GF-D8 (cell line): ENCODE measurements at regions not wholly inside any gene's neighbourhood (a gene's known extent, or its start where the extent isn't known, plus 50 kb on each side); places are given as distances from the start of the nearest gene placed in this dataset.

Source experiments
- DNase-seq: peaks from one replicate; lab custom pipeline; 2025; lab: John Stamatoyannopoulos, UW

DNA sequence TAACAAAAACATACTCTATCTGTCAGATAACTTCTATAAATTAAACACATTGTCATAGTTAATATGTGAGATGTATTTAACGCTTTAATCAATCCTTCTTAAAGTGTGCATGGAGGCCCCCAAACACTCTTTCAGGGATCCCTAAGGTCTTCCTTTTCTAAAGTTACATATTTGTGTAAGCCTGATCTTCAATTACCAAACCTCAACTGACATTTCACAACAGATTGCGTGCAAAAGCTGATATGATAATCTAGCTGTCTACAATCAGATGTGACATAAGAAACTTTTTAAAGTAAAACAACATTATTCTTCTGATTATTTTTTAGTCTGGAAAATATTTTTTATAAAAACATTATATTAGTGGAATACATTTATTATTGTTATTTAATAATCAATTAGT lies 1850.4 kb downstream of the OLFM4 start:
- DNase-seq = peak; percentile 36

DNA sequence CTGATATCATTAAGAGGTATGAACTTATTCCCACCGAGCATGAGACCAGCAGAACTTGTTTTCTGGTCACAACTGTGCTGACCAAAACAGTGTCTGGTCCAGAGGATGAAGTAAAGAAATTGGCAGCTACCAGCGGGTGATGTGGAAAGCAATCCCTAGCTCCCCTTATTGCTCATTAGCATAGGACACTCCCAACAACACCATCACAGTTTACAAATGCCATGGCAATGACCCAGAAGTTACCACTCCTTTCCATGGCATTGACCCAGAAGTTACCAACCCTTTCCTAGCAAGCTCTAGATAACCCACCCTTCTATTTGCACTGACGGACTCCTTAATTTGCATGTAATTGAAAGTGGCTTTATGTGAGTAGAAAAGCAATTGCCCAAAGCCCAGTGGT lies 1856.1 kb downstream of the OLFM4 start:
- no peak for DNase-seq

DNA sequence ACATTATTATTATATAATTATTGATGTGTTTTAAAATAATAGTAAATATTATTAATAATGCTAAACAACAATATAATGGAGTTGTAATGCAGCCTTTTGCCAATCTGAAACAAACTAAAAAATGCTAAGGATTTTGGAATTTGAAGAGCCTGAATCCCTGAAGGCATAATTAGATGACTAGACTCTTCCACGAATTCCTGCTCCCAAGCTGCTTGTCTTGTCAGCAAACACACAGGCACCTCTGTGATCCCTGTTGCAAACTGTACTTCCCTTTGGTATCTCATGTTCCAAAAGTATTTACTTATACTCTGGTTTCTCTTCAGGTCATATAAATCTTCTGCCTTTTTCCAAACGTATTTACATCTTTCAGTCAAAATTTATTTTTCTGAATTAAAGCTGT lies 1862.4 kb downstream of the OLFM4 start:
- DNase-seq = no peak

DNA sequence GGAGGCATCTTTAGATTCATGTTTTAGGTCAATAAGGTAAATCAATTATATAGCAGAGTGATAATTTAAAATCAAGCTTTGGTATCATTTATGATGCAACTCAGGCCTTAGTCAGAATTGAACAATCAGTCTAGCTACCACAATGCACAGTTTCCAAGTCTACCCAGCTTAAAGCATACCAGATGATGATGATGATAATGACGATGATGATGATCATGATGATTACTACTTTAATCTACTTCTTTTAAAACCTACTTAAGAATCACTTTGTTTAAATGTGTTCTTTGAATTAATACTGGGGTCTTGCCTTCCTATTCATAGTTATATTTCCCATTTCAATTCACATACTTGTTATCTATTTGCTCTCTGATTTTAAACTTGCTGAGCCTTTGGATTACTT lies 1872.7 kb downstream of the OLFM4 start:
- DNase-seq = no peak

DNA sequence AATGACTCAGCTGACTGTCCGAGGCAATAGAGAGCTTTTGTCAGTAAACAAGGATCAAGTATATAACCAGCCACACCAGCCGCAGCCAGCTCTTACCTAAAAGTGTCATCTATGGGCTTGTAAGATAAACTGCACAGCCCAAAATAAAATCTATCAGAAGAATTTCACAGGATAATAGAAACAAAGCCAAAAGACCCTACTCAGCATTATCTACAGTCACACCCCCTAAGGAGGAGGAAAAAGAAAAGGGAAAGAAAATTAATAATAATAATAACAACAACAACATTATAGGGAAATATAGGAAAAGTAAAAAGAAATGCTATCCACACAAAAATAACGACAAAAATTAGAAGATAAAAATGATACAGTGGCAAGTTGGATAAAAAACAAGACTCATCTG lies 1883.8 kb downstream of the OLFM4 start:
- no peak for DNase-seq

DNA sequence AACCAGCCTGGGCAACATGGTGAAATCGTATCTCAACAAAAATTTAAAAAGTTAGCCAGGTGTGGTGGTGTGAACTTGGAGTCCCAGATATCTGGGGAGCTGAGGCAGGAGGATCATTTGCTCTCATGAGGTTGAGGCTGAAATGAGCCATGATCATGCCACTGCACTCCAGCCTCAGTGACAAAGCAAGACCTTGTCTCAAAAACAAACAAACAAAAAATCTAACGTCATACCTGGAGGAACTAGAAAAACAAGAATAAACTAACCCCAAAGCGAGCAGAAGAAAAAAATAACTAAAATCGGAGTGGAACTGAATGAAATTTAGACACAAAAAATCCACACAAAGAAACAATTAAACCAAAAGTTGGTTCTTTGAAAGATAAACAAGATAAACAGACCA lies 1885.1 kb downstream of the OLFM4 start:
- no peak for DNase-seq

DNA sequence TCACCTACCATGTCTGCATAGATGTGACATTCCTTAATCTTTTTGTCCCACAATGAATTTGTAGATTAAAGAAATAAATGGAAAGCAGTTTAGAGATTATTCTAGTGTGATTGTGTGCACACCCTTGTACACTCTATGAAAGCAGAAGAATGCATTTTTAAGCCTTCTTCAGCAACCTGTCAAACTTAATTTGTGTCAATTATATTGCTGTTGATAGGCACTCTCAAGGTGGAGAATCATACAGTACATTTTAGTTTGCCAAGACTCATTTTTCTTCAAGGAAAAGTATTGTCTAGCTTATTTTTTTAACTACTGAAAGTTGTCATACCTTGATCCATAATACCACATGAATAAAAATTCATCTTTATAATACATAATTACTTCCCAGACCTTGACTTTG lies 1898.9 kb downstream of the OLFM4 start:
- DNase-seq = no peak

DNA sequence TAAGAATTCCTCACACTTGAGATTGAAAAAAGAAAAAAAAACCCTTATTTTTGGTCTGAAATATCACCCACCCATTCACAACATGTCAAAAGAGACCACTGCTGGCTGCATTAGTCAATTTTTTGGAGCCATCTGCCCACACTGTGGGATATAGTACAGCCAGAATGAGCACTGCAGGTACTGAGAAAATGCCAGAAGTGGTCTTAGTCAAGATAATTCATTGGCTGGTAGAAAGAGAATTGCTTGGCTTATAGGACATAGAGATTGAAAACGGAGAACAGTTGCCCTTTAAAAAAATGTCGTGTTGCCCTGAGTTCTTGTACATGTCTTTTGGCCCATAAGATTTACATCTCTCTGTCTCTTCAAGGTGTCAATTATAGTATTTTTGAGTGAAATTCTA lies 1899.5 kb downstream of the OLFM4 start:
- no peak for DNase-seq

DNA sequence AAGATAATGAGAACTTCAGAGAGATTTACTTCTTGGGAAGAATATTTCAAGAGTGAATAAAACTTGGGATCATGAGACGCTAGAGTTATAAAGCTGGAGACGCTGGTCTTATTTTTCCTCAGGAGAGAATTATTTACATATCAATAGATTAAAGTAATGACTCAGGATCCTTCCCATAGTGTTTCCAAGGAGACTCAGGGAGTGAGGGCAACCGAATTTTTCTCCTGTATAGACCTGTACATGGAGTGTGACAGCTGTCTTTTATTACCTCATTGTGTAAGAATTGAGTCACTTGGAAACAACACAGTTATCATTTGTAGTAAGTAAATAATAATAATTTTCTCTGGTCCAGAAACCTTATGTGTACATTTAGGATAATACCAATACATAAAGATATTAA lies 1905.5 kb downstream of the OLFM4 start:
- DNase-seq = no peak

DNA sequence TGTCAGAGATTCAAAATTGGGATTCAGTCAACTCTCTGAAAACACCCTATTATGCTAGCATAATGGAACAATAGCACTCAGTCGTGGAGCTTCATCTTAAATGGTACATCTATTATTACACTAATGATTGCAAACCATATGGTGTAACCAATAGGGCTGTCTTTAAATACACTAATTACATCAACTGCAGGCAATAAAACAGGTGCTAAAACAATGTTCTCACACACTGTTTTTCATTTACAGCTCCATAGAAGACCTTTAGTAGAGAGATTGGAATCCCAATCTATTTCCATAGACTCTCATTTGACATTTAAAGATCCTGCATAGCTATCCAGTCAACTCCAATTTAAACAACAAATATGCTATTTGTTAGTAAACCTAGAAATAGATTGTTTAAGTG lies 1917.4 kb downstream of the OLFM4 start:
- DNase-seq = no peak

DNA sequence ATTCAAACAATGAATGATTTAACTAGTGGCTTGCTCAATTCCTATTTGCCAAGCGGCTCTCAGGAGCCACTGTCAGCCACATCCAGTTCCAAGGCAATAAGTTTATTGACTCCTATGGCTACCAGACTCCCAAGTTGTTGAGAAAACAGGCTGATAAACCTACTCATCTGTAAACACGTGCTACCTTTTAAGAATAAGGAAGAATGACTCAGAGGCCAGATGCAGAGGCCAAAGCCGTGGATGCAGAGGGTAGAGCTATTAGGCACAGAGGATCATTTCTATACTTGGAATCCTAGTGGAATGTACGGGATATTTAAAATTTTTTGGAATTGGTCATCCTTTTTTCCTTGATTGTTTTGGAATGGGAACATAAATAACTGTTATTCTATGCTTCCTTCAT lies 1921.1 kb downstream of the OLFM4 start:
- no peak for DNase-seq

DNA sequence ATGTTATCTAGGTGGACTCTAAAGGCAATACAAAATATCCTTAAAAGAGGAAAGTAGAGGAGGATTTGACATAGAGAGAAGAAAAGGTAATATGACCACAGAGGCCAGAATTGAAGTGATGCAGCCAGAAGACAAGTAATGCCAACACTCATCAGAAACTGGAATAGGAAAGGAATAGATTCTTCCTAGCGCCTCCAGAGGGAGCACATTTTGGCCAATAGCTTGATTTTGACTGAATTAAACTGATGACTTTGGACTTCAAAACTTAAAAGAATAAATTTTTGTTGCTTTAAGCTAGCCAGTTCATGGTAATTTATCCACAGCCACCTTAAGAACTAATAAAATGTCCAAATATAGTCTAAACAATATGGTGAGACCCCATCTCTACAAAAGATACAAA lies 1921.9 kb downstream of the OLFM4 start:
- DNase-seq = no peak

DNA sequence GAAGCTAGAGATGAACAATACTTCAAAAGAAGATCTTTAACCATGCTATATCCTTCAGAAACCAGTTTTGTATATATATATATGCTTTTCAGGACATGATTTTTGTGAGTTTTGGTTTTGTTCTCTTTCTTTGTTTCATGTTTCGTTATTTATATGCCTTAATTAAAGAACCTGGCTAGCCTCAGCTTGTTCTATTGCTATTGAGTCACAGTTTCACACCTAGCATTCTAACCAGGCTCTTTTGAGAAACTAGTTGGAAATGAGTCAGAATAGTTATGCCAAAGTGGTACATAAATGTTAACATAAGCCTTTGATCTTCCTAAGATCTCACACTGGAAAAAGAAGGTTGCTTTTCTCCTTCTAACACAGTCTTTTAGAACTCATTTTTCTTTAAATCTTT lies 1925.2 kb downstream of the OLFM4 start:
- no peak for DNase-seq

DNA sequence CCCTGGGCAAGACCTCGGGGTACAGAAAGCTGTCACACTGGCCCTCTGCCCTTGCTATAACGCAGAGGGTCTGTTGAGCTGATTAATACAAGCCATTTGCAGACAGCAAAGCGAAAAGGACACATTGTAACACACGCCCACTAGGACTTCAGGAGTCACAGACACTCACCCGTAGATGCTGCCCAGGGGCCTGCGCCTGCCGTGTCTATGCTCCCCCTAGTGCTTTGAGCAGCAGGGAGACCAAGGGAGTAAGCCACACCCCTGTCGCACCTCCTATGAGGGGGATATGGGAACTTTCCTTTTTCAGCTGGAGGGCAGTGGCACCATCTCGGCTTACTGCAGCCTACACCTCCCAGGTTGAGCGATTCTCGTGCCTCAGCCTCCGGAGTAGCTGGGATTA lies 1930.2 kb downstream of the OLFM4 start:
- no peak for DNase-seq

DNA sequence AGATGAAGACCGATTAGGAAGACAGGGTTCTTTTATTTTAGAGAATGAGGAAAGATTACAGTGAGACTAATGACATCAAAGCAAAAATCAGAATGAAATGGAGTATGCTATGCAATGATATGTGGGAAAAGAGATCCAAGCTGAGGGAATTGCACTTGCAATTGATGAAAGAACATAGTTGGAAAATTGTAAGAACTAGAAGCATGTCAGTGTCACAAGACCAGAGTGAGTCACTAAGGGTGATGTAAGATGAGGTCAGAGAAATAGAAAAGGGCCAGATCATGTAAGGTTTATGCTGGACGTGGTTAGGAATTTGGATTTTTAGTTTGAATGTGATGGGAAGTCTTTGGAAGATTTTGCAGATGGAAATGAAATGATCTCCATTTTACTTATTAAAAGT lies 1937.3 kb downstream of the OLFM4 start:
- DNase-seq = no peak

DNA sequence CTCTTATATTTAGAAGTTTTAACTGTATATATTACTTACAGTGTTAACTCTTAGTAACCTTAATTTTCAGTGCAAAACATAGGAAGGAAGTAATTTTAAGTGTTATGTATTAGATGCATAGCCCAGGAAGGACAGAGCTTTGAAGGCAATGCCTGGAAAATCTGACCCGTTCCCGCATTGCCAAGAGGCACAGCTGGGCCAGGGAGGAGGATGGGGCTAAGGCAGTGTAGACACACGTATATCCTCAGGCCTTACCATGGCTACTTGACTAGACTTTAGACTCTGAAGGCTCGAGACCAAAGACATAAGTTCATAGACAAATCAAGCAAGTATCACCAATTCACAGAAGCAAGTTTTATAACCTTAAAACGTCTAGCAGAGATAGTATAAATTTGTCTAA lies 1944.2 kb downstream of the OLFM4 start:
- no peak for DNase-seq

DNA sequence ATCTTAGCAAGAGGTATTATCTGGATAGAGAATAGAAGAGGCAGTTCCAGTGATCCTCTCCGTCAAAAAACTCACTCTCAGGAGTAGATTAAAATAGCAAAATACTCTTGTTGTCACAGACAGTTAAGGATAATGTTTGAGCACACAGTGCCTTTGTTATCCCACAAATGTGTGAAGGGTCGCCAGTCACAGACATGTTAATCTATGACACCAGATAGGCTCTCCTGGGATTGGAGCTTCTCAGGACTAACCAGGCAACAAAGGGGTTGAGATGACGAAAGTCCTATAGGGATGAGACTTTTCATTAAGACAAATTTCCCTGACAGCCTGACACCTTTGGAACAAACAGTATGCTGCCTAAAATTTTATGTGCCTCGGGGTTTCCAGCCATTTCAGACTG lies 1947.1 kb downstream of the OLFM4 start:
- DNase-seq = no peak

DNA sequence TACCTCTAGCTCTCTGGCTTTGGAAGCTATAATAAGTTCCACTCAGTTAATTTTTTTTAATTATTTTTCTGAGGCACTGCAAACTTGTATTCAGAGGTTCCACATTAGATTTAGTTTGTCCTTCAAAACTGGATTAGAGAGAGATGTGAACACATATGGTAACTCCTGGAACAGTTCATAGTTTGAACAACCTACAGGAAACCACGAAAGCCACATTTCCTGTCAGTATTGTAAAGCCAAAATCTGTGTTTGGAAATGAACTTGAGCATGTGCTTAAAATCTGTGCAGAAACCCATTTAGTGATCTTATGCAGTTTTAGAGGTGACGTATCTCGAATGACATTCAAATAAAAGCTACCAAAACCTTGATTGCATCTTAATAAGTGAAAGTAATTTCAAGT lies 1952.0 kb downstream of the OLFM4 start:
- peak; percentile 30 for DNase-seq

DNA sequence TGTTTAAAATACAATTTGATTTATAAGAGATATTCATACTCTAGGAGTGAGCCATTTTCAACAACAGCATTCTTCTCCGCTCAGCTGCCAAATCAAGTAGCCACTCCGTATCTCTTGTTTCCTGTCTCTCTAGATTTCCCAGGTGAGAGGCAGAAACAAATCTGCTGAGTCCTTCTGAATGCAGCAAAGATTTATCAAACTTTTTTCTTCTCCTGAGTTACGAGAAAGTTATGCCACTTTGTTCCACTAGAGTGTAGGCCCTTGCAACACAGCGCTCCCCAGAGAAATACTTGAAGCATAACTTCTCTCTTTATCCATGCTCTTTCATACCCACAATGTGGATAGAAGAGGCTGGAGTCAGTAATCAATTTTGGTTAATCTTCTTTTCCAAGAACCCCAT lies 1960.8 kb downstream of the OLFM4 start:
- DNase-seq = no peak

DNA sequence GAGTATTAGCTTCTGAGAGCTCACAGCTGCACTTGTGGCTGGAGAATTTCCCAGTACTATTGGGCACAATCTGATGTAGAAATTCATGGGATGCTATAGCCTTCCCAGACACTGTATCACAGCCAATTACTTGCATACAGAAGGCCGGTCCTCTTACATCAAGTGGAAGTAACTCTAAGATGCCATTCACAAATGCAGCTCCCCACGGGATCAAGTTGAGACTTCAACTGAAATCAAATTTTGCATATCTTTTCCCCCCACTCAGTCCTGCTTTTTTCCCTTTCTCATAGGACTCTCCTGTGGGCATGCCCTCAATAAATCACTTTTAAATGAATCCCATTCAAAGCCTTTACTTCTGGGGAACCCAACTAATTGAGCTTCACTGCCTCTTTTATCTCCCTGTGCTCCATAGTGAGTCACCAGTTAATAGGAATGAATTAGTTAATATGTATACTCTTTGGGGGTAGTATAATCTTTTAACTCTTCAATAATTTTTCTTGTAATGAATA lies 1970.8 kb downstream of the OLFM4 start:
- no peak for DNase-seq

DNA sequence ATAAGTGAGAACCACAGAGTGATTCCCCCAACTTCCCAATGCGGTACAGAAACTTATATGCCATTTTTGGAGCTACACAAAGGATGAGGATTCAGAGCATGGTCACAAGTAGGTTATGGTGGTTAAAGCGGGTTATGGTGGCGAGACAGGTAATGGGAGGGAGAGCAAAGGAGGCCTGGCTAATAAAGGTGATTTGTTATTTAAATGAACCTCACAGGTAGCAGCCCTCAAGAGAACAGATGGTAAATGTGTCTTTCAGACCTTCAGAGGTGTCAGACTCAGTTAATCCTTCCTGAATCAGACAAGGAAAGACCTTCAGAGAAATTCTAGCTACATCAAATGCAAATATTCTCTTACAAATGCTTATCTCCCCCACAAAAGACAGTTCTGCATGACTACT lies 1971.4 kb downstream of the OLFM4 start:
- DNase-seq = no peak

DNA sequence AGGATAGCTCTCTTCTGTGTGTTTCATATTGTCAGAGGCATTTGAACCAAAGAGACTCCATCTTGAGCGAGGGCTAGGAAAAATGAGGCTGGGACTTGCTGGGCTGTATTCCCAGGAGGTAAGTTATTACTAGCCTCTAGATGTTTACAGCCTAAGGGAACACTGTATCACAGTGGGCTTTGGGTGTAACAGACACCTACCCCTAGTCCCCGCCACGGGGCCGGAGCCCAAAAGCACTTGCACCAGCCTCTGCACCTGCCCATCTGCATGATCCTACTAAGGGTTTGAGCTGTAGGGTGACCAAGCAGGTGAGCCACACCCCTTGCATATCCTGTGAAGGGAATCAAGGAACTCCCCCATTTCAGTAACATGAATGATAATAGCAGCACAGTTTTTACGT lies 1972.2 kb downstream of the OLFM4 start:
- DNase-seq = no peak

DNA sequence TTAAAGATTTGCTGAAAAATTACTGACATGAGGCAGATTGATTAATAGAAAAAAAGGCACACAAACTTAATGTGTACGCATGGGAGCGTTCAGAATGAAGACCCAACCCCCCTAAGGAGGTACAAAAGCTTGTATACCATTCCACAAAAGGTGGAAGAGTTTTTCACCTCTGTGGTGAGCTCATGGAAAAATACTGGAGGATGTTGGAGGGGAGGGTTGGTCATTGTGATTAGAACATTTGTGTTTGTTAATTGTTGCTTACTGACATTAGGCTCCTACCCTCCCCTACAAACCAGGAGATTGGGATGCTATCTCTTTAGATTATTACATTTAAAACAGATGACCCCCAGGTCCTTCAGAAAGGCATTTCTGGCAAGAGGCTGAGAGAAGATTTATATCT lies 1973.3 kb downstream of the OLFM4 start:
- DNase-seq = no peak

DNA sequence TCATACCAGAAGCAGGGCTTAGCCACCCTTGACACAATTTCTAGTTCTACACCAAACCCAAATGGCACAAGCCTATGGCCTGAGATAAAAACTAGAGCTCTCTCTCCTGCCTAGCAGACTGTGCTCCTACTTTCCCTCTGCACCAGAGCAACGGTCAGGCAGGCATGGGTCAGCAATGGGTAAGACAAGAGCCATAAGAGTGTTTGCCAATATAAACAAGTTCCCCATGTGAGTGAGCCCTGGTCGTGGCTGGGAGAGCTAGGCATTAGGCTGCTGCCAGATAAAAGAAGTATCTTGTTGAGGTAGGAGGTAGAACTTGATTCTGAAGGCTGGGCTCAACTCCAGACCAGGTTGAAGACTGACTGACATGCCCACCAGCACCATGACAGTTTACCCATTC lies 1979.1 kb downstream of the OLFM4 start:
- no peak for DNase-seq

DNA sequence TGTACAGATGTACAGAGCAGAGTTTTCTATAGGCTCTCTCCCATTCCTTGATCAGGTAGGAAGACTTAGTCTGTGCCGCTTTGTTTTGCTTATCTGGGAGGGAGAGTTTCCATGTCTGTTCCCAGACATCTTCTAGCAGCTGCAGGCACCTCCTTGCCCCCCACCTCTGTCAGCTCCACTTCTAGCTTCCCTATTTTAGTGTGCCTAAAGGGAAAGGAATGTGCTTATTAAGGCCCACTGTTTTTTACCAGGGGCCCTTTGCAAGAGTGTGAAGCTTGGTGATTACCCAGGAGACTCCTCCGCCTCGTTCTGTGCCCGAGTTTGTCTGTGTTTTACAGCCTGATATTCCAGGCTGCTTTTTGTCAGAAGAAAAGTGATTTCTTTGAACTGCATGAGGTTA lies 1984.4 kb downstream of the OLFM4 start:
- no peak for DNase-seq
